HAP-1 (cell line): ENCODE measurements at regions not wholly inside any gene's neighbourhood (a gene's known extent, or its start where the extent isn't known, plus 50 kb on each side); places are given as distances from the start of the nearest gene placed in this dataset.

Experiments used
- DNase-seq, 2 experiments: peaks; one replicate each; pipeline ENCODE4 v3.0.0-alpha.2; 2016 to 2020; ENCODE audit warnings: low spot score in 2 of 2
- H3K27me3 ChIP-seq: fragments of 250-450 bp; sonication (Bioruptor Pico); 2 replicates; pipeline ENCODE4 v1.5.1; 2020; ENCODE audit warnings: low read depth, mild to moderate bottlenecking, moderate library complexity
- H3K36me3 ChIP-seq: fragments of 250-450 bp; sonication (Bioruptor Pico); replicated peaks from 2 replicates; pipeline ENCODE4 v1.5.1; 2020; ENCODE audit warnings: mild to moderate bottlenecking
- H3K4me1 ChIP-seq: fragments of 250-450 bp; sonication (Bioruptor Pico); 2 replicates; pipeline ENCODE4 v1.5.1; 2020; ENCODE audit warnings: mild to moderate bottlenecking
- H3K4me3 ChIP-seq: fragments of 250-450 bp; sonication (Bioruptor Pico); 2 replicates; pipeline ENCODE4 v1.5.1; 2020; ENCODE audit warnings: mild to moderate bottlenecking, moderate library complexity
- H3K9me3 ChIP-seq: fragments of 250-450 bp; sonication (Bioruptor Pico); 2 replicates; pipeline ENCODE4 v1.5.1; 2020; ENCODE audit warnings: mild to moderate bottlenecking, moderate library complexity
- in situ Hi-C: fragments of 300-500 bp; cut with MboI; formaldehyde crosslinking; loops from 3 replicates; pipeline ENCODE4 v1.14.3; 2020; ENCODE audit warnings: low sequenced_read_pairs, inconsistent platforms, mixed read lengths

DNA sequence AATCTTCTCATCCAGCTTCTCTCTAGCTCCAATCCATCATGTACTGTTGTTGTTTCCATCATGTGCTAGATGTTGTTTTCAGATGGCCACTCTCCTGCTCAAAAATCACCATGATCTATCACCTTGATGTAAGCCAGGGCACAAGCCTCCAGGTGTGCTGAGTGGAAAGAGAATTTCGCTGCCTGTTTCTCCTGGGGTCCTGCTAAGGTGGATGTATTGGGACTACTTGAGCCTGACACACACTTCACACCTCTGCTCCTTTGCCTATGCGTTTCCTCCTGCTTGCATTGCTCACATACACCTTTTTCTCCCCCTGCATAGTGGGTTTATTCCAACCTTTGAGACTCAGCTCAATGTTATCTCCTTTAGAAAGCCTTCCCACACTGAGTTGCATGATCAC lies 287.6 kb downstream of the CYRIA start:
- Histone ChIP-seq H3K9me3 (no peaks in the 10 kb centered on the region), H3K4me3 (no peak overlapping the region), H3K36me3 (no peaks in the 10 kb centered on the region), H3K27me3 (no peaks in the 10 kb centered on the region), H3K4me1 (no peaks in the 10 kb centered on the region)
- no peak for DNase-seq
- in situ Hi-C loops: no loop called here

DNA sequence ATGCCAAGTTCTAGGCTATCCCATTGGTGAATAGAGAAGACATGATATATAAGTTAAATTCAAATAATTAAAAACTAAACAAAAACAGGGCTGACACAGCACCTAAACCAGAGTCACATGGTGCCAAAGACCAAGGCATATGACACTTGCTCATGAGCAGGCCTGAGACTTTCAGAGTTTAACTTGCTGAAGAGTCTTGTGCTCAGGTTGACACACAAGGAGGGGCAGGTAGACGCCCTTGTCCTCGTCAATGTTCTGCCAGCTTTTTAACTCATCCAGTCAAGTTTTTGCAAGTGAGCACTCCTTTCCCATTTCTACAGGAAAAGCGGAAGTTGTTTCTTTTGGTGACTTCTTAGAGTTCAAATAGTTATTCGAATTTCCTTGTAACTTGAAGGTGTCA lies 289.7 kb downstream of the CYRIA start:
- Histone ChIP-seq H3K27me3 (no peaks in the 10 kb centered on the region), H3K36me3 (no peaks in the 10 kb centered on the region), H3K4me1 (no peaks in the 10 kb centered on the region), H3K9me3 (no peaks in the 10 kb centered on the region), H3K4me3 (no peak overlapping the region)
- no peak for DNase-seq
- in situ Hi-C loops: no loop called here

DNA sequence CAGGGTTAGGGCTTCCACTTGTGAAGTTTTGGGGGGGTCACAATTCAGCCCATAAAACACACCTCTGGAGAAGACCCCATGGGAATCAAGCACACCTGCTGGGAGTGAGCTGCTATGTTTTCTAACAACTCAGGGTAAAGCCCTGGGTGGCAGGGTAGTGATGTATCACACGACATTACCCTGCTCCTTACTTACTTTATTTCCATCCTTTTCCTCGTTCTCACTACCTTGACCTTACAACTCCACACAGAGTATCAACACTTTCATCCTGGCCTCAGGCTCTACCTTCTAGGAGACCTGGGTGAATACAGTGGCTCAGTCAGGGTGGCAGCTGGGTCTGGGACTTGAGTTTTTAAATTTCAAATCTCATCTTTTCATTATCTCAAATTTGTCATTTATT lies 290.3 kb downstream of the CYRIA start:
- no peak for DNase-seq
- Histone ChIP-seq H3K36me3 (no peaks in the 10 kb centered on the region), H3K27me3 (no peaks in the 10 kb centered on the region), H3K4me3 (no peak overlapping the region), H3K9me3 (no peaks in the 10 kb centered on the region), H3K4me1 (no peaks in the 10 kb centered on the region)
- in situ Hi-C loops: no loop called here

DNA sequence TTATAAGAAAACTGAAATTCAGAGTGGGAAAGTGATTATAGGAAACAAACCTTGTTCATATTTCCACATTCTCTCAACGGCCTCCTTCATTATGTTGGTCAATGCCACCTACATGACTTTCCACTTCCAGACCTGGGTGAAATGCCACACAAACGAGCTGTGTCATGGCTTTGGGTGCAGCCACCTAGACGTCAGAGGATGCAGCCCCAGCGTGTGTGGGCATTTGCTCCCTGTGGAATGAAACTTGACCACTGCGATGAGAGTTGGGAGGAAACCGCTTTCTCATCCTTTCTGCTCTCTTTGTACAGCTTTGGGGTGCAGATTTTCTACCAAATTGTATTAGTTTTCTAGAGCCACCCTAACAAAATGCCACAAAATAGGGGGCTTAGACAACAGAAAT lies 291.0 kb downstream of the CYRIA start:
- Histone ChIP-seq H3K27me3 (no peaks in the 10 kb centered on the region), H3K9me3 (no peaks in the 10 kb centered on the region), H3K4me1 (no peaks in the 10 kb centered on the region), H3K36me3 (no peaks in the 10 kb centered on the region), H3K4me3 (no peak overlapping the region)
- in situ Hi-C loops: no loop called here
- no peak for DNase-seq

DNA sequence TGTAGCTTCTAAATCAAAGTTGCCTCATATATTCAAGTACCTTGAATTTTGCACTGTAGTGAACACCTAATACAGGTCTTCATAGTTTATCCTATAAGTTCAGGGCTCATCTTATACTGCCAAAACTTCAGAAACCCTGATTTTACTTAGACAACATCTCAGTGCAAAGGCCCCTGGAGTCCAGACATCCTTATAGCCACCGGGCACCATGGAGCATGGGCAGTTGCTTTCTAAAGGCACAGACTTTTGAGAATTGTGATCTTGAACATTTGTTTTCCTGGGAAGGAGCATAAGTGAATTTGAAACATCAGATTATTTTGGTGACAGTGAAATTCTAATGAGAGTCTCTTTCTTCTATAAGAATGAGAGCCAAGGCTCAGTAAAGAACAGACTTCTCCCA lies 292.3 kb downstream of the CYRIA start:
- in situ Hi-C loops: no loop called here

DNA sequence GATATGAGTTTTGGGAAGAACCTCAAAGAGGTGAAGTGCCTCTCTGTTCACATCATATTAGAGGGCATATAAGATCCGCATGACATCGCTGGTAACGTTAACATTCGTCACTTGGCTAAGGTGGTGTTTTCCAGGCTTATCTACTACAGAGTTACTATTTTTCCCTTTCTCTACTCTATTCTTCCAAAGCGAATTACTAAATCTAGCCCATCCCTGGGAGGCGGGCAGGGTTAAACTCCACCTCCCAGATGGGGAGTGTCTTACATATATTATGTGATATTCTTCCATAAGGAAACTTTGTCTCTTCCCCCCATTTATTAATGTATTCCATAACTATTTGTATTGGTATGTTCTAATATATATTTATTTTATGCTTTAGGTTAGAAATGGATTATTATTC lies 293.9 kb downstream of the CYRIA start:
- no peaks in the 10 kb centered on the region for H3K27me3 ChIP-seq
- in situ Hi-C loops: no loop called here
- H3K9me3 ChIP-seq: no peaks in the 10 kb centered on the region
- no peaks in the 10 kb centered on the region for H3K4me1 ChIP-seq
- DNase-seq: no peak
- no peak overlapping the region for H3K4me3 ChIP-seq
- no peaks in the 10 kb centered on the region for H3K36me3 ChIP-seq

More for the DNA sequence above, 292.3 kb downstream of the CYRIA start:
- Histone ChIP-seq H3K4me3 (no peak overlapping the region), H3K9me3 (no peaks in the 10 kb centered on the region), H3K27me3 (no peaks in the 10 kb centered on the region), H3K36me3 (no peaks in the 10 kb centered on the region), H3K4me1 (no peaks in the 10 kb centered on the region)
- no peak for DNase-seq

DNA sequence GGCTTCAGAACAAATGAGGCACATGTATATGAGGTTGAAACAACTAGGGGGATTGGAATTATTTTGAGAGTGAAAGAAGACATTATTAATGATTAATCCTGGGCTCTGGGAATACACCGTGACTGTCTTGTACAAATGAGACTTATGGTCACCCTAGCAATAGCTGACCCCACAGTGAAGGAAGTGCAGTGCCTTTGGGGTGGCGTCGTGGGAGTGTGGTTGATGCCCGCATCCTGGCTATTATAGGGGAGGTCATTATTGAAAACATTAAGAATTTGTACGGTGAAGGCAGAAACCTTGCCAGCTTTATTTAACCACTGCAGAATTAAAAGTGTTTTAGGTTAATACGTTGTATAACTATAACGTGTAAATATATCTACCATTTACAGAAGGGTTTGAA lies 296.7 kb downstream of the CYRIA start:
- Histone ChIP-seq H3K4me3 (no peak overlapping the region), H3K4me1 (no peaks in the 10 kb centered on the region), H3K27me3 (no peaks in the 10 kb centered on the region), H3K9me3 (no peaks in the 10 kb centered on the region), H3K36me3 (no peaks in the 10 kb centered on the region)
- in situ Hi-C loops: no loop called here
- no peak for DNase-seq

DNA sequence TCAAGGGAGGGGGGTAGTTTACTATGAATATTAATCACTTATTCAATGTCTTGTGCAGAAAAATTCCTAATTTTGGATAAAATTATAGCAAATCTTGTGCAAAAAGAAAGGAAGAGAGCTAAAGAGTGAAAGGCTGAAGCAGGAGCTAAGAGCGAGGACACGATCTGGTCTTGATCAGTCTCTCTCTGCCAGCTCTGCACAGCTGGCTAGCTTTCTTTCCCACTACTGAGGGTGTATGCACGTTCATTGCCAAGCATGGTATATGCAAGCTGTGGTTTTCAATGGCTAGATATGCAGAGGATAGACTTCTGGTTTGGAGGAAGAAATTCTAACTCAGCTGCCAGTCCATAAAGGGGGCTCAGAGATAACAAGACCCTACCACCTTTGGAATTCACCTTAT lies 297.3 kb downstream of the CYRIA start:
- DNase-seq: no peak
- no peak overlapping the region for H3K4me3 ChIP-seq
- H3K4me1 ChIP-seq: no peaks in the 10 kb centered on the region
- H3K9me3 ChIP-seq: no peaks in the 10 kb centered on the region
- H3K36me3 ChIP-seq: no peaks in the 10 kb centered on the region
- H3K27me3 ChIP-seq: no peaks in the 10 kb centered on the region
- in situ Hi-C loops: no loop called here

DNA sequence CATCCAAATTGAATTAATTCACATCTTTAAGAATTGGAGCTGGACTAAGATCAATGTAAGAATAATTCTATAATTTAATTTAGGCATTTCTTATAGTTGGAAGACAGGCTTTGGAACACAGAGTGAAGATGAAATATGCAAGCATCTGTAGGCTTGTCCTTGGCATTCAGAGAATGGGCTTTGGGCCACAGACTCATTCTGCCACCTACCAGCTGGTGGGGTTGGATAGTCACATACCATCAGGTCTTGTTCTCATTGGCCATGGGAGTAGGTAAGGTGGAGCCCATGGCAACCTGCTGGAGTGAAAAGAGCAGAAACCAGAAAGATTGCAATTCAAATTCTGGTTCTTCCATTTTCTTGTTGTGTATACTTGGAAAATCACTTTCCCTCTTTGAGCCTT lies 300.3 kb downstream of the CYRIA start:
- Histone ChIP-seq H3K4me3 (no peak overlapping the region), H3K36me3 (no peaks in the 10 kb centered on the region), H3K4me1 (no peaks in the 10 kb centered on the region), H3K9me3 (no peaks in the 10 kb centered on the region), H3K27me3 (no peaks in the 10 kb centered on the region)
- no peak for DNase-seq
- in situ Hi-C loops: no loop called here

DNA sequence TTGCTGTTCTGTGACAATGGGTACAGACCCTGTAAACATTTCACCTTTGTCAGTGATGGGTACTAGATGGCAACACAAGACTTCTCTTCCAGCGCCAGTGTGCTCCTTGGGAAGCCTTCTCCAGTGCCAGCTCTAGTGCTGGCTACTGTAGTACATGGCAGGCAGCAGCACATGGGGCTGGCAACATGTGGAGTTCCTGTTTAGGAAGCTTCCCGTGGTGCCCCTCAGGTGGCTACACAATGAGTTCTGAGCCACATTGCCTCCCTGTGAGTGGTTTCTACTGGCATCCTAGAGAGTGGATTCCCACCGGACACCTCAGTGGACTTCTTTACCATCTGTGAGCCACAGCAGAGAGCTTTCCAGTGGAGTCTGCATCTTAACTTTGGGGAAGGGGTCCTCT lies 302.1 kb downstream of the CYRIA start:
- Histone ChIP-seq H3K4me1 (no peaks in the 10 kb centered on the region), H3K27me3 (no peaks in the 10 kb centered on the region), H3K4me3 (no peak overlapping the region), H3K36me3 (no peaks in the 10 kb centered on the region), H3K9me3 (no peaks in the 10 kb centered on the region)
- in situ Hi-C loops: no loop called here
- no peak for DNase-seq

DNA sequence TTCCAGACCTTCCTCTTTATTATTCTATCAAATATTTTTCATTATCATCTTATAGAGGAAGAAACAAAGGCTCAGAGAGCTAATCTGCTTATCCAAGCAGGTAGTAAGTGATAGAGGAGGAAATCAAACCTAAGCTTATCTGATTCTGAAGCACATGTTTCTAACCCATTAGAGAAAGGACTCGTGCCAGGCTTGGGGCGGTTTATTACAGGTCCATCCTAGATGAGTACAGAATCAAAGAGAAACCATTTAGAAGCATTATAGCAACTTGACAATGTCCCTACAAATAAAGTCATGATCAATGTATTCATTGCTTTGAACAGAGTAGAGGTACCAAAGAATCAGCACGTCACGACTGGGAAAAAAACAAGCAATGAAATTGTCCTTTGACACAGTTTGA lies 303.0 kb downstream of the CYRIA start:
- Histone ChIP-seq H3K36me3 (no peaks in the 10 kb centered on the region), H3K9me3 (no peaks in the 10 kb centered on the region), H3K4me1 (no peaks in the 10 kb centered on the region), H3K4me3 (no peak overlapping the region), H3K27me3 (no peaks in the 10 kb centered on the region)
- in situ Hi-C loops: no loop called here
- no peak for DNase-seq

DNA sequence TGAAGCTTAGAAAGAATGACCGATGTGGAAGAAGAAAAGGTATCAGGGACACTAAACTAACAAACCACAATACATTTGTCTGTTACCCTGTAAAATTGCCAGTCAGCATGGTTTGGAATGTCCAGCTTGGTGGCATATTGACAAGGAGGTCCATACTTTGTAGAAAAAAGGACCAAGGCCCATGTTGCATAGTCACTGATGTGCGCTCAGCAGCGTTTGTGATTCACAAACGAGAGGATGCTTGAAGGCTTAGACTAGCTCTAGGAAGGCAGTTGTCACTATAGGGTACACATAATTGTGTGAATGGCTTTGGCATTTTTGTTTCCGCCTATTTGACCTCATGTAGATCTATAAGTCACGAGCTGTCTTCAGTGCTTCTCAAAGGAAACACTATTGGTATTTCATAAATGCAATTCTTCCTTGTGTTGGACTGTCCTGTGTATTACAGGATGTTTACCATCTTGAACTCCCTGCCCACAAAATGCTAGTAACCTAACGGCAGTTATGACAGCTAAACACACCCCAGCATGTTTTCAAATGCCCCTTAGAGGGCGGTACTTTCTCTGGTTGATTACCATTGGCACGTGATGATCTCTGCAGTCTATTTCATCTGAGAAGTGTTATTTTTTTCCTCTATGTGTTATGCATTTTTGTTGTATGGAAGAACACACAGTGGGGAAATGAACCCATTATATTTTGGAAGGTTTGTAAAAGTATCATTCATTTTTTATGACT lies 304.2 kb downstream of the CYRIA start:
- no peak overlapping the region for H3K4me3 ChIP-seq
- in situ Hi-C loops: no loop called here
- no peak for DNase-seq
- H3K27me3 ChIP-seq: no peaks in the 10 kb centered on the region
- H3K36me3 ChIP-seq: no peaks in the 10 kb centered on the region
- no peaks in the 10 kb centered on the region for H3K9me3 ChIP-seq
- no peaks in the 10 kb centered on the region for H3K4me1 ChIP-seq

DNA sequence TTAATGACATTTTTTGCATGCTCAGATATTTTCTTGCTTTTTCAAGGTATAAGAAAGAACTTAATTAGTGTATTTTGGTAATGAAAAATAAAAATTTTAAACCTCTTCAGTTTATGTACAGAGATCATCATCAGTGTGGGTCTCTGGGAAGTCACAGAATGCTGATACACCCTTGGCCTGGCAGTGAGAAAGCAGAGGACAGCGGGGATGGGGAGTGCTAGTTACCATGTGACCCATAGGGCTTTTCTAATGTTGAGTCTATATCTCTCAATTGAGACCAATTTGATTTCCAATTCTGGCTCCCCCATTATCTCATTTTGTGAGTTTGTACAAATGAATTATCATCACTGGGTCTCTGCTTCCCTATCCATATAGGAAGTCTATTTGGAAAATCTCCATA lies 305.7 kb downstream of the CYRIA start:
- DNase-seq: no peak
- in situ Hi-C loops: no loop called here
- no peaks in the 10 kb centered on the region for H3K9me3 ChIP-seq

DNA sequence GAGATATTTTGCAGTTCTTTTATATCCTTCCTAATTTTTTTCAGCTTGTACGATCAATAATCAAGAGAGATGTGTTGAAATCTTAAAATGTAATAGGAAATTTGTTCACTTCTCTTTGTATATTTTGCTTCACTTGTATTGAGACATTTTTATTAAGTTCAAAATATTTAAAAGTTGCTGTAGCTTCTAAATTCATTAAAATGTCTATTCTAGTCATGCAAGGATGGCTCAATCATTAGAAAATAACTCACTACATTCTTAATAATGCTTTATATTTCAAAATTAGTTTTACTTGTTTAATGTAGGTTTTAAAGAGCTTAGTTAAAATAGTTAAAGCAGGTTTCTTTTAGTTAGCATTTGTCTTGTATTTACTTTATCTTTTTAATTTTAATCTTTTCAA lies 308.4 kb downstream of the CYRIA start:
- DNase-seq: no peak
- no peaks in the 10 kb centered on the region for H3K27me3 ChIP-seq
- in situ Hi-C loops: no loop called here
- no peaks in the 10 kb centered on the region for H3K36me3 ChIP-seq
- no peaks in the 10 kb centered on the region for H3K4me1 ChIP-seq
- no peak overlapping the region for H3K4me3 ChIP-seq
- H3K9me3 ChIP-seq: no peaks in the 10 kb centered on the region

More for the DNA sequence above, 305.7 kb downstream of the CYRIA start:
- Histone ChIP-seq H3K36me3 (no peaks in the 10 kb centered on the region), H3K4me1 (no peaks in the 10 kb centered on the region), H3K4me3 (no peak overlapping the region), H3K27me3 (no peaks in the 10 kb centered on the region)

DNA sequence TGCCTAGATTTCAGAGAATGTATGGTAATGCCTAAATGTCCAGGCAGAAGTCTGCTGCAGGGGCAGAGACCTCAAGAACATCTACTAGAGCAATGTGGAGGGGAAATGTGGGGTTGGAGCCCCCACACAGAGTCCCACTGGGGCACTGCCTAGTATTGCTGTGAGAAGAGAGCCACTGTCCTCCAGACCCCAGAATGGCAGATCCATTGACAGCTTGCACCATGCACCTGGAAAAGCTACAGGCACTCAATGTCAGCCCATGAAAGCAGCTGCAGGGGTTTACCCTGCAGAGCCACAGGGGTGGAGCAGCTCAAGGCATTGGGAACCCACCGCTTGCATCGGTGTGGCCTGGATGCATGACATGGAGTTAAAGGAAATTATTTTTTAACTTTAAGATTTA lies 314.1 kb downstream of the CYRIA start:
- in situ Hi-C loops: no loop called here
- DNase-seq: no peak
- H3K4me3 ChIP-seq: no peak overlapping the region
- H3K36me3 ChIP-seq: no peaks in the 10 kb centered on the region
- no peaks in the 10 kb centered on the region for H3K27me3 ChIP-seq
- H3K9me3 ChIP-seq: no peaks in the 10 kb centered on the region
- H3K4me1 ChIP-seq: no peaks in the 10 kb centered on the region
